Fibroblast of pulmonary artery (primary cell): ENCODE measurements at regions not wholly inside any gene's neighbourhood (a gene's known extent, or its start where the extent isn't known, plus 50 kb on each side); places are given as distances from the start of the nearest gene placed in this dataset.
A peak's percentile ranks its signal among the peaks of the same experiment; 100 is the strongest.

ENCODE experiments used
- DNase-seq: peaks from one replicate; pipeline ENCODE4 v3.0.0-alpha.2; 2010; ENCODE audit warnings: low read depth
- H3K4me3 ChIP-seq: replicated peaks from 2 replicates; pipeline ENCODE4 v1.5.1; 2011; ENCODE audit warnings: low read depth, mild to moderate bottlenecking, control low read depth, low read length, moderate library complexity
- TF ChIP-seq, protein P1 (sequence below): IDR thresholded peaks from 2 replicates; pipeline ENCODE4 v1.5.1; 2011; ENCODE audit warnings: mild to moderate bottlenecking, control low read depth, low read length, inconsistent platforms; ENCODE audit errors: missing control alignments

DNA sequence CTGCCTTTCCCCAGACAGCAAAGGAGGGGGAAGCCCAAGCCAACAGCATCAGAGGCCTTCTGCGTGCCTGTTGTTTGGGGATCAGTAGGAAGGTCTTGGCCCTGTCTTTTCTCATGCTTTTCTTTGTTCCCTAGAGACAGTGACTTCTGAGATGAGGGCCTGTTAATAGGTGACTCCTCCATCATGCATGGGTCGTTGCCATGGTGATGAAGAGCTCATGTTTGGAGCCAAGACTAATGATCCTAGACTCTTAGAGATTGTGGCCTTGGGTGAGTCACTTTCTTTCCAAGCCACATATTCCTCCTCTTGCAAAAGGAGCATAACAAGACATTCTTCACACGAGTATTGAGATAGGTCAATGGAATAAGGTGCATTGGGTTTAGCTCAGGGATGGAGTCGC is 201.1 kb upstream of the ASIC2 start:
- DNase-seq = peak; percentile 45
- TF ChIP-seq, protein P1, sequence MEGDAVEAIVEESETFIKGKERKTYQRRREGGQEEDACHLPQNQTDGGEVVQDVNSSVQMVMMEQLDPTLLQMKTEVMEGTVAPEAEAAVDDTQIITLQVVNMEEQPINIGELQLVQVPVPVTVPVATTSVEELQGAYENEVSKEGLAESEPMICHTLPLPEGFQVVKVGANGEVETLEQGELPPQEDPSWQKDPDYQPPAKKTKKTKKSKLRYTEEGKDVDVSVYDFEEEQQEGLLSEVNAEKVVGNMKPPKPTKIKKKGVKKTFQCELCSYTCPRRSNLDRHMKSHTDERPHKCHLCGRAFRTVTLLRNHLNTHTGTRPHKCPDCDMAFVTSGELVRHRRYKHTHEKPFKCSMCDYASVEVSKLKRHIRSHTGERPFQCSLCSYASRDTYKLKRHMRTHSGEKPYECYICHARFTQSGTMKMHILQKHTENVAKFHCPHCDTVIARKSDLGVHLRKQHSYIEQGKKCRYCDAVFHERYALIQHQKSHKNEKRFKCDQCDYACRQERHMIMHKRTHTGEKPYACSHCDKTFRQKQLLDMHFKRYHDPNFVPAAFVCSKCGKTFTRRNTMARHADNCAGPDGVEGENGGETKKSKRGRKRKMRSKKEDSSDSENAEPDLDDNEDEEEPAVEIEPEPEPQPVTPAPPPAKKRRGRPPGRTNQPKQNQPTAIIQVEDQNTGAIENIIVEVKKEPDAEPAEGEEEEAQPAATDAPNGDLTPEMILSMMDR = no peak
- no peak overlapping the region for H3K4me3 ChIP-seq

DNA sequence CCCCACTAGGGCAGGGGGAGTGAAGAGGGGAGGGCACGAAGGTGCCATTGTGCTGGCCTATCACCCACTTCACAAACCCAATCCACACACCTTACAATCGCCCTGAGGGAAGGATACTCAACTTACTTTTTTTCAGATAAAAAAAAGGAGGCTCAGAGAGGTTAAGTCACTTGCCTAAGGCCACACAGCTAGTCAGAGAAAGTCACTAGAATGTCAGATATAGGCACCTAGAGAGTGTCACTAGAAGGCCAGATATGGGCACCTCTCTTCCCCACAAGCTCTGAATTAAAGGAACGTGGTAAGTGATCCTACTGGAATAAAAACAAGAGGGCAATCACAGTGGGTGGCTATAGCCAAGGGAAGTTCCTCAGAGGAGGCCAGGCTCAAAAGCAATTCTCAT is 204.5 kb upstream of the ASIC2 start:
- no peak for DNase-seq
- TF ChIP-seq, protein P1 = no peak
- H3K4me3 ChIP-seq = no peak overlapping the region

DNA sequence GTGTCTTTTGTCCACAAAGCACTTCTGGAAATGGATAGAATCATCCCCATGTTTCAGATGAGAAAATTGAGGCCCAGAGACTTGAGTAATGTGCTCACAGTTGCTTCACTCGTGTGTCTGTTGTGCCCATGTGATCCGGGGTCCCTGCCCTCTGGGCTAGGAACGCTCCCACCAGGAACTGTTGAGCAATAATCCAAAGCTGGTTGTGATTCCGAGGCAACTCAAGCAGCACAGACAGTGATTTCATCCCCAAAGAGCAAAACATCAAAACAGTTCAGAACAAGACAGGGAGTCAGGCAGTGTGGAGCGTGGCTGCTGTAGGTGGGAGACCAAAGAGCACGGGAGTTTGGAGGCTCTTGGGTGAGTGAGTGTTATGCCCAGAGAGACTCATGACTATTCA is 205.0 kb upstream of the ASIC2 start:
- TF ChIP-seq, protein P1 = no peak
- DNase-seq = peak; percentile 48
- H3K4me3 ChIP-seq = no peak overlapping the region

DNA sequence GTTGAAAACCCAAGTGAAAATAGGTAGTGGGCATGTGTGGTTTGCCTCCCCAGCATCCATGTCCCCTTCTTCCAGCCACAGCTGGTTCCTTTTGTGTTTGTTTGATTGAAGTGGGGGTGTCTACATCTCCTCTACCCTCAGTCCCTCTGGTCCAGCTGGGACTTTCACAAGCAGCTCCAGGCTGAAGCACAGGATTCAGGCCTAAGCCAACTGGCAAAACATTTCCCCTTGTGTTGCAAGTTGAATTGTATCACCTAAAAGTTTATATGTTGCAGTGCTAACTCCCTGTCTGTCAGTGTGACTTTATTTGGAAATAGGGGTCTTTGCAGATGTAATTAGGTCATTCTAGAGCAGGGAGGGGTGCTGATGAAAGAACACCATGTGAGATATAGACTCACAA is 205.9 kb upstream of the ASIC2 start:
- no peak overlapping the region for H3K4me3 ChIP-seq
- TF ChIP-seq, protein P1 = no peak
- DNase-seq = no peak

DNA sequence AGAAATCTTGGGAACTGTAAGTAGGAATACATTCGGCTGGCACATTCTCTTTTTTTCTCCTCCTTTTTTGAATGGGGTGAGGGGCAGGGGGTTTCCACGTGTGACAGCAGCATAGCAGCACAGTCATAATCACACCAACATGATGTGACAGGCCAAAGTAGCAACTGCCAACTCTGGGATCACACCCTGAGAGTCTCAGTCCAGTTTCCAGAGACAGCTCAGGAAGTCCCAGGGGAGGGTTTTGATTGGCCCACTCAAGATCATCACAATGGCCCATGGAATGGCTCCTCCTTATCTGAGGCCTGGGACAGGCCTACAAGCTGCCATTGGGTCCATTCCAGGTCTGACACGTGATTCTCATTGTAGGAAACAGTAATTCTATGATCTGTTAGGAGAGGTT is 207.1 kb upstream of the ASIC2 start:
- TF ChIP-seq, protein P1 = no peak
- DNase-seq = peak; percentile 25
- H3K4me3 ChIP-seq = no peak overlapping the region

DNA sequence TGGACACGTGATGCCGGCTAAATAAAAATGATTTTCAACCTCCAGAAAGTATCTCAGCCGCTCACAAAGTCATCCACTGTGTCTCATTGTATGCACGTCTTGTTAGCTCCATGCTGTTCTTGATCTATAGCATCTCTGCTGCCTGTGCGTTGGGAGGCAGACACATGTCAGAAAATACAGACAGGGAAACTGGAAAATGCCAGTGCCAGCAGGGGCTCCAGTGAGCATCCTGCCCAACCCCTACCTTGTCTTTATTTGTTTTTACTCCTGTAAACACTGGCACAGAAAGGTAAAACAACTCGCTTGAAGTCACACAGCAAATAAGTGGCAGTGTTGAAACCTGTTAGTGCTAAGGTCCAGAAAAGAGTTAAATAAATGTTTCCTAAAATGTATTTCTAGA is 208.1 kb upstream of the ASIC2 start:
- TF ChIP-seq, protein P1 = no peak
- no peak overlapping the region for H3K4me3 ChIP-seq
- DNase-seq = no peak

DNA sequence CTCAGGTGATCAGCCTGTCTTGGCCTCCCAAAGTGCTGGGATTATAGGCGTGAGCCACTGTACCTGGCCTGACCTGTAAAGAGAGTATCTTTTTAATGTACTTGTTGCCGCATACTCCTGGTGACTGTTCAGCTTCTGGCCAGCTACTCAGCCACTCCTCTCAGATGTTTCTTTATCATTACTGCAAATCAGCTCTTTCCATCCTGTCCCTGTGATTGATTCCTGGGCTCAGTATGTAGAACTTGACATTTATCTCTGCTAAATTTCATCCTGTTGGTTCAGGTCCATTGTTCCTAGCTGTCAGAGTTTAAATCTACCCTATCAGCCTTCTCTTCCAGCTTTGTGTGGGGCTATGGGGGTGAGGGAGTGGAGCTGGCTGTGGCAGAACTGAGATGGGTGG is 211.5 kb upstream of the ASIC2 start:
- TF ChIP-seq, protein P1 = no peak
- no peak overlapping the region for H3K4me3 ChIP-seq
- no peak for DNase-seq
